GM21381 (cell line): ENCODE measurements at regions not wholly inside any gene's neighbourhood (a gene's known extent, or its start where the extent isn't known, plus 50 kb on each side); places are given as distances from the start of the nearest gene placed in this dataset.

Source experiments
- ATAC-seq: cut with Tn5 transposase; IDR thresholded peaks from one replicate; pipeline ENCODE4 v1.9.1; 2021; ENCODE audit warnings: mild to moderate bottlenecking, moderate library complexity; ENCODE audit not compliant: unreplicated experiment

DNA sequence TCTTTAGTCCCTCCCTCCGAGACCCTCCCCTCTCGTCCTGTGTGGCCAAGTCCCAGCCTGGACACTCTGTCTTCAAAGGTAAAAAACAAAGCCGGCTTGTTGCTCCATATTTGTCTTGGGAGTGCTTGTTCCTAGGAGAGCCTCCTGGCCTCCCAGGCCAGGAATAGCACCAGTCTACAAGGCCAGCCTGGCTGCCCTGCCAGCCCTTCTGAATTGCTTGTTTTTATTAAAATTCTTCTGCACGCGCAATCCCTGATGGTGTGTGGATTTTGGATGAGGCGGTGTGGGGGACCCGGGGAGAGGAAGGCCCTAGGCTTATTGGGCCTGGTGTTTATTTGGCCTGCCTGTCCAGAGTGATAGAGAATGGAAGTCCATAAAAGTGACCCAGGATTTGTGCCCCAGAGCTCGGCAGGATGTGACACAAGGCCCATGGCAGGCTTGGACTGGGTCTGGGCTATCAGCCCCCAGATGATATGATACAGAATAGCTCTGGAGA, 297.3 kb downstream of the CYP26B1 start:
- no peak for ATAC-seq

GRCh38 chr2:71849607-71850305, 297.9 kb downstream of the CYP26B1 start:
- ATAC-seq: no peak

DNA sequence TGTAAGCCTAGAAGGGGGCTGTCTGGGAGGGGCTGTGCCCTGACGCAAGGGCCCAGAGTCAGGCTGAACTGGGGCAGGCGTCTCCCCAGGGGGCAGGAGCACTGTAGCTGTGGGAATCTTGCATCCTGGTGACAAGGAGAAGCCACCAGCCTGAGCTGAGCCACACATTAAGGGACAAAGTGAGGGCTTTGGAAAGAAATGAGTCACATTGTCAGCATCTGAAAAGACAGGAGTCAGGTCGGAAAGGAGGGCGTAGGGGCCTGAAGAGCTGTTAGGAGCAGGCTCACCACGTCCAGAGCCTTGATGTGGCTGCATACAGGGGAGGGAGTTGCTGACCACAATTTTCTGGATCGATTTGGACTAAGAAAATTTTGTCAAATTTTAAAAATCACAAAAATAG, 298.6 kb downstream of the CYP26B1 start:
- ATAC-seq: no peak

DNA sequence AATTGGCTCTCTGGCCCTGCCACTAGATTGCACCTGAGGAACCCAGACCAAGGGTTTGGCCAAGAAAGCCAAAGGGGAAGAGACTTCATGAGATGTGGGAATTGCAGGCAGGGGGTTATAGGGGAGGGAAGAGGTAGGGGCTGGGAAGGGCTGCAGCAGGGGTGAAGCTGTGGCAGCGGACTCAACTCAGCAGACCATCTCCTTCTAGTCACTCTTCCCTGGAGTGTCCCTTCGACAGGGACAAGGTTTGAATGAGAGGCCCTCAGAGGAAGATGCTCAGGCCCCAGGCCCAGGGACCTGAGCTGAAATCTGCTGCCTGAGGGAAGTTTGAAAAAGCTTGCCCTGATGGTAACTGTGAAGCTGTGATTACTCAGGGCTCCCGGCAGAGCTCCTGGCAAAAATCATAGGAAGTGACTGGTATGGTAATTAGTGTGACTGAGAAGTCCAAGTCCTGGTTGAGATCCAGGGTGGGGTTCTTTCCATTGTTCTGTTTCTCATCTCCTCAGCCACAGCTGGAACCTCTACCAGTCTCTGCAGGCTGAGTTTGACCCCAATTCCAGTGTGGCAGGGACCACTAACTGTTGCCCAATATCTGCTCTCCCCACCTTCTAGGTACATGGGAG, 300.9 kb downstream of the CYP26B1 start:
- no peak for ATAC-seq

GRCh38 chr2:71846072-71846471, 301.6 kb downstream of the CYP26B1 start:
- ATAC-seq: no peak

DNA sequence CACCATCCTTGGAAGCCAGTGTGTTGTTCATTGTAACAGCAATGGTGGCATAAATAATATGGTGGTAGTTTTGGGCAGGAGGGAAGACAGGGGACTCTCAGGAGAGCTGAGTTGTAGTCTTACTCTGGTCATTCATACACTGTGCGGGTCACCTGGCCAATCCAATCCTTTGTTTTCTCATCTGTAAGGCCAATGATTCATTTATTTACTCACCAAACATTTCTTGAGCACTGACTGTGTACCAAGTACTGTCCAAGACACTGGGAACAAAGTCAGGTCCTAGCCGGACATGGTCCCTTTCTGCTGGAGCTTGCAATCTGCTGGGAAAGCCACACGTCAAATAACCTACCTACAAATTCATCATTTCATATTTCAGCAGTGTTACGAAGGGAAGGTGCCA, 302.7 kb downstream of the CYP26B1 start:
- no peak for ATAC-seq

DNA sequence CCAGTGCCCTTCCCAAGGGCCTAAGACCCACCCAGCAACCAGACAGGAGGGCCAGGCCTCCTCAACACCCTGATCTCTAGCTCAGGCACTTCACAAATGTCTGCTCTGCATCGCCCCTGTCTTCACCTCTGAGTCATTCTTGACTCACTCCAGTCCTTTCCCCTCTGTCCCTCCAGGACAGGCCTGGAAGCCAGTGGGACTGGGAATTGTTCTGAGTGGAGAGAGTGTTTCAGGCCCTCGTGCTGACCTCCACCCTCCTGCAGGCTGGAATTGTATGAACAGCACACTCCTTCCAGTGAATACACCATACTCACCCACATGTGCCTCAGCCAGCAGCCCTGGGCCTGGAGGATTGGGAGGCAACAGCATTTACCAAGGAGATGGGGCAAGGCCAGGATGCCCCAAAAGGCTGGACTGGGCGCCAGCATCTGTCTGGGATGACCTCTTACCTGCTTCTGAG, 304.2 kb downstream of the CYP26B1 start:
- ATAC-seq: no peak

DNA sequence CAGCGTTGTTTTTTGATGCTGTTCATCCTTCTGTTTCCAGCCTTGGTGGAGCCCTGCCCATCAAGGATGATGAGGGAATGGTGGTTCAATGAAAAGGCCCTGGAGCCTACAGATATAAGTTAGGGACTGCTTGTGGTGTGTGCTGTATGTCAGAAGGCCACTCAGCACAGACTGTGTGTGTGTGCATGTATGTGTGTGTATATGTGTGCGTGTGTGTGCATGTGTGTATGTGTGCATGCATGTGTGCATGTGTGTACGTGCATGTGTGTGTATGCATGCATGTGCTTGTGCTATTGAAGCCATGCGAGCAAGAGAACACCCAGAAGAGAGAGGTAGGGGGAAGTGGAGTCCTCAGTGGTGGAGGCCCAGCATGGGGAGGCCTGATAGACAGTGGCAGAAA, 304.9 kb downstream of the CYP26B1 start:
- no peak for ATAC-seq

GRCh38 chr2:71839826-71840225, 307.8 kb downstream of the CYP26B1 start:
- no peak for ATAC-seq

DNA sequence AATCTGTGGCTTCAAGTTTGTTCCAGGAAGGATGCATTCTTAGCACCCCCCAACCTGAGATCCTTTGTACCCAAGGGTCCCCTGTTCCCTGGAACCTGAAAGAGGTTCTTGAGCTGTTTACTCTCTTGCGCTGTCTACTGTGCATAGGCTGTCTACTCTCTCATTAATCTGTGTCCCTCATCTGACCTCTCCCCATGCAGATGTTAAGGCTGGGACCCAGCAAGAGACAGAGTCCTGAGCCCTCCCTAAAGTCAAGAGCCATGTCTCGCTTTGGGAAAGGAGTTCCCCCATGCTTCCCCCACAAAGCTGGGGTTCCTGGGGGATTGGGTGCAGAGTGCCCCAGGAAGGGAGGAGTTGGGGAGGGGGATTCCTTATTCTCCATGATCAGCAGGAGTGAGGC, 312.9 kb downstream of the CYP26B1 start:
- no peak for ATAC-seq

DNA sequence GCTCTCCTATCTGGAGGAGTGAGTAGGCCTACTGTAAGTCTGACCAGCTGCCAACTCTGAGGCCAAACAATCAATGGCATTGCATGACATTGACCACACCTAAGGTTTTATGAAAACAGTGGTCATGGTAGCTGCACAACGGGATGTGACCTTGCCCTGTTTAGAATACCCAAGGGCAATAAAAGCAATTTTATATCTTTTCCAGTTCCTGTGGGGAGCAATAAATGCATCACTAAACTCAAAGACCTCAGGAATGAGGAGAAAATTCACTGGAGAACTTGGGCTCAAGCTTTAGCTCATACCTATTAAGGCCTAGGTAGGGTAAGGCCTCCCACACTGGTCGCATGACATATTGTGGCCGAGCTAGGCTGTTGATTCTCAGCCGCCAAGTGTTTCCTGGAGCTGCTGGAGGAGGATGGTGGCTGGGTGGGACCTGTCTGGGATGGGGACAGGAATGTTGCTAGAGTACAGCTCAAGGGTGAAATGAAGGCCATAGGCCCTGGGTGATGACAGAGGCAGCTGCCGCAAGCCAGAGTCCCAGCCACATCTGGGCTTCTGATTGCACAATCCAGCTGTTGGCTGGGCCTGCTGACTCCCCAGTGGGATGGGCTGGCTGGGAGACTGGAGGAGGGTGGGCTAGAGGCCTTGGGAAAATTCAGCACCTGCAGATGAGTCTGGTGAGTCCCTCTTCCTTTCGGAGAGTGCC, 313.7 kb downstream of the CYP26B1 start:
- no peak for ATAC-seq

GRCh38 chr2:71833272-71833671, 314.4 kb downstream of the CYP26B1 start:
- no peak for ATAC-seq

GRCh38 chr2:71832844-71833243, 314.8 kb downstream of the CYP26B1 start:
- ATAC-seq: no peak

GRCh38 chr2:71832388-71832787, 315.3 kb downstream of the CYP26B1 start:
- no peak for ATAC-seq

DNA sequence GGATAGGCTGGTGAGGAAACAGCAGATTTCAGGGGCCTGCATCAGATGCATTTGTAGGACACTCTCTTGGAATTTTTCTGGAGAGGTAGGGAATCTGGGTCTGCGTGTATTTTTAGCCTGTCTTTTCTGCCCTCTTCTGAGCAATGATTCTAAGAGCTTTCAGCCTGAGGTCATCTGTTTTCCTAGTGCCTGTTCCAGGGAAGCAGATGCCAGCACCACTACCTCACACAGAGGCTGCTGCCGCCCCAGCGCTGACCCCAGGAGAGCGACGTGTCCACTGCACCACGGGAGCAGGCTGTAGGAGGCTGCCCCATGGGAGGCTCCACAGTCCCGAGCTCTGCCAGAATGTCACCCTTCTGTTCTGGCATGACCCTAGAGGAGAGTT, 316.5 kb downstream of the CYP26B1 start:
- ATAC-seq: no peak

DNA sequence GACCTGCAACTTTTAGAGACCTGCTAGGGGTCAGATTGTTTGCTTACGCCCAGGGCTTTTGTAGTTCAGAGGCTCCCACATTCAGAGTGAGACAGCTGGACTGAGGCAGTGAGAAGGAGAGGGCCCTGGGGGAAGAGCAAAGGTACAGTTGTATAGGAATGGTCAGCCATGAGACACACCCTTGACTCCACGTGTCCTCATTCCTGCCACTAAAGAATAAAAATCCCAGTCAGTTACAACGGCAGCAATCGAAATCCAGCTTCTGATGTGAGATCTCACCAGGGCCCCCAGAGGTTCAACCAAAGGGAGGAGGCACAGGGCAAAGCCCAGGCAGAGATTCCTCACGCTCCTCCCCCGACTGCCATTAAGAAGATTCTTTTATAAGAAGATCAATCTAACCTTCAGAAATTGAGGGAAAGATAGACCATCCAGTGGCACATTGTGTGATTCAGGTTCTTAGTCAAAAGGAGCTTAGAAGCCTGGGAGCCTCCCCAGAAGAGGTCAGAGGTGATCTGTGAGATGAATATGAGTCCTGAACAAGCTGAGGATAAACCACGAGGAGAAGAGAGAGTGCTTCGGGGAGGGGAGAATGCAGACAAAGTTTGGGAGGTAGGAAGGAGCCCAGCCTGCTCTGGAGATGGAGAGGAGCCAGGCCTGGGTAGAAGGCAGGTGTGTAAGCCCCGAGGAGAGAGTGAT, 317.0 kb downstream of the CYP26B1 start:
- ATAC-seq: no peak

DNA sequence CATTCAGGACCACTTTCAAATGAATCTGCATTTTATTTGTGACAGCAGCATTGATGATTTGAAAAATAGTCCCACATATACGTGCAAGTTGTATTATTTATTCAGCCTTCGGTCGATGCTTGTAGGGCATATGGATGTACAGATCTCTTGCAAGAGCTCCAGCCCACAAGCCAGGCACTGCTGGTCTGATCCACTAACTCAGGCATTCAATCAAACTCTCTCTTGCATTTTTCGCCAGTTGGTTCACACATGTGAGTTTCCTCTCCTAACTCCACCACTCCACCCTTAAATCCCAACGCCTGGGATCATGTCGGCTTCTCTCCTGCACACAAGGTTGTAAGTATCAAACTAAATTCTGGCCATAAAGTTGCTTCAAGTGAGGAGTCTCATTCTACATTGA, 318.7 kb downstream of the CYP26B1 start:
- ATAC-seq: no peak

GRCh38 chr2:71827973-71828372, 319.7 kb downstream of the CYP26B1 start:
- no peak for ATAC-seq

GRCh38 chr2:71827524-71827901, 320.1 kb downstream of the CYP26B1 start:
- ATAC-seq: no peak

DNA sequence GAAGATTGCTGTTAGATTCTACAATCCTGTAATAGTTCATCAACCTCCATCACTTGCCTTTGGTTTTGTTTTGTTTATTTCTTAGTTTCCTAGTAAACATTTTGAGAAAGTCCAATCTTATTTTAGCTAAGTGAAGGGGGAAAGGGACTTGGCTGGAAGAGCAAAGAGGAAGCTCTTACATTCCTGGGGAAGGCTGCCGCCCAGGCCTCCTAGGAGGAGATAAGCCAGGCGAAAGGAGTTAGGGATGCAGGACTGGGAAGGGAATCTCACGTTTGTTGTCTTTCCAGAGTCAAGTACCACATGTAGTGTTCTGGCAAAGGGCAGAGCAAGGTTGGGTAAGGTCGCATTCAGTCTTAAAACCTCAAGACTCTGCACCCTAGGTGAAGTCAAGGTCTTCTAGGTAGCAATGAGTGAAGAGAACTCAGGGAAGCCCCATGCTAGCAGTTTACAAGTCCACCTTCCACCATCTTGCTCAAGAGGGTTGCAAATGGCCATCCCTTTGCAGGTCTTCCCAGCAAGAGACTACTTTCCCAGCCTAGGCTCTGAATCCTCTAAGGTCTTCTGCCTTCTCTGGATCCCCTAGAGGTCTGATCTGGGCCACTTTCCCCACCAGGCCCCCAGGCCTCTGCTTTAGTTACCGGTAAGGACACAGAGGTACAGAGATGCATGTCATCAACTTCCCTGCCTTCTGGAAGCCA, 320.7 kb downstream of the CYP26B1 start:
- no peak for ATAC-seq

GRCh38 chr2:71826299-71826698, 321.4 kb downstream of the CYP26B1 start:
- ATAC-seq: no peak
